Muscle of arm (tissue), 1 donor: ENCODE measurements at regions not wholly inside any gene's neighbourhood (a gene's known extent, or its start where the extent isn't known, plus 50 kb on each side); places are given as distances from the start of the nearest gene placed in this dataset.

ENCODE experiments used
- DNase-seq: peaks from one replicate; pipeline ENCODE4 v3.0.0-alpha.2; 2013

GRCh38 chr12:105954951-105955931, 183.5 kb downstream of the NUAK1 start:
- DNase-seq: no peak

- no peak for DNase-seq
Measured at GRCh38 chr12:105955976-105956375, 182.8 kb downstream of the NUAK1 start.

GRCh38 chr12:105956662-105957457, 181.9 kb downstream of the NUAK1 start:
- DNase-seq: no peak

- no peak for DNase-seq
Measured at GRCh38 chr12:105960319-105961083, 178.3 kb downstream of the NUAK1 start.

- DNase-seq: no peak
Measured at GRCh38 chr12:105961821-105962671, 176.7 kb downstream of the NUAK1 start.

GRCh38 chr12:105967038-105967776, 171.5 kb downstream of the NUAK1 start:
- no peak for DNase-seq

- DNase-seq: no peak
Measured at GRCh38 chr12:105968025-105968424, 170.7 kb downstream of the NUAK1 start.

GRCh38 chr12:105970885-105971284, 167.9 kb downstream of the NUAK1 start:
- DNase-seq: no peak

- DNase-seq: no peak
Measured at GRCh38 chr12:105974738-105975137, 164.0 kb downstream of the NUAK1 start.

GRCh38 chr12:105975351-105975750, 163.4 kb downstream of the NUAK1 start:
- no peak for DNase-seq

- no peak for DNase-seq
Measured at GRCh38 chr12:105977236-105977635, 161.5 kb downstream of the NUAK1 start.

- DNase-seq: no peak
Measured at GRCh38 chr12:105977652-105978051, 161.1 kb downstream of the NUAK1 start.

- no peak for DNase-seq
Measured at GRCh38 chr12:105978276-105978675, 160.5 kb downstream of the NUAK1 start.

GRCh38 chr12:105978686-105979085, 160.1 kb downstream of the NUAK1 start:
- no peak for DNase-seq

GRCh38 chr12:105980085-105980484, 158.7 kb downstream of the NUAK1 start:
- DNase-seq: no peak

GRCh38 chr12:105980533-105980932, 158.2 kb downstream of the NUAK1 start:
- DNase-seq: no peak

GRCh38 chr12:105982022-105982421, 156.7 kb downstream of the NUAK1 start:
- no peak for DNase-seq

- no peak for DNase-seq
Measured at GRCh38 chr12:105983622-105984320, 155.0 kb downstream of the NUAK1 start.

- no peak for DNase-seq
Measured at GRCh38 chr12:105985383-105985782, 153.4 kb downstream of the NUAK1 start.
